ENCODE measurements at regions not wholly inside any gene's neighbourhood (a gene's known extent, or its start where the extent isn't known, plus 50 kb on each side); places are given as distances from the start of the nearest gene placed in this dataset.

- TF ChIP-seq, protein P1, sequence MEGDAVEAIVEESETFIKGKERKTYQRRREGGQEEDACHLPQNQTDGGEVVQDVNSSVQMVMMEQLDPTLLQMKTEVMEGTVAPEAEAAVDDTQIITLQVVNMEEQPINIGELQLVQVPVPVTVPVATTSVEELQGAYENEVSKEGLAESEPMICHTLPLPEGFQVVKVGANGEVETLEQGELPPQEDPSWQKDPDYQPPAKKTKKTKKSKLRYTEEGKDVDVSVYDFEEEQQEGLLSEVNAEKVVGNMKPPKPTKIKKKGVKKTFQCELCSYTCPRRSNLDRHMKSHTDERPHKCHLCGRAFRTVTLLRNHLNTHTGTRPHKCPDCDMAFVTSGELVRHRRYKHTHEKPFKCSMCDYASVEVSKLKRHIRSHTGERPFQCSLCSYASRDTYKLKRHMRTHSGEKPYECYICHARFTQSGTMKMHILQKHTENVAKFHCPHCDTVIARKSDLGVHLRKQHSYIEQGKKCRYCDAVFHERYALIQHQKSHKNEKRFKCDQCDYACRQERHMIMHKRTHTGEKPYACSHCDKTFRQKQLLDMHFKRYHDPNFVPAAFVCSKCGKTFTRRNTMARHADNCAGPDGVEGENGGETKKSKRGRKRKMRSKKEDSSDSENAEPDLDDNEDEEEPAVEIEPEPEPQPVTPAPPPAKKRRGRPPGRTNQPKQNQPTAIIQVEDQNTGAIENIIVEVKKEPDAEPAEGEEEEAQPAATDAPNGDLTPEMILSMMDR (IDR thresholded peaks at IDR 0.05), result no peak
- no peak for TF ChIP-seq POLR2A (IDR thresholded peaks at IDR 0.05)
These were observed 227.2 kb downstream of the LY86 start for GRCh38 chr6:6815732-6816131.
